ENCODE measurements at regions not wholly inside any gene's neighbourhood (a gene's known extent, or its start where the extent isn't known, plus 50 kb on each side); places are given as distances from the start of the nearest gene placed in this dataset.

DNA sequence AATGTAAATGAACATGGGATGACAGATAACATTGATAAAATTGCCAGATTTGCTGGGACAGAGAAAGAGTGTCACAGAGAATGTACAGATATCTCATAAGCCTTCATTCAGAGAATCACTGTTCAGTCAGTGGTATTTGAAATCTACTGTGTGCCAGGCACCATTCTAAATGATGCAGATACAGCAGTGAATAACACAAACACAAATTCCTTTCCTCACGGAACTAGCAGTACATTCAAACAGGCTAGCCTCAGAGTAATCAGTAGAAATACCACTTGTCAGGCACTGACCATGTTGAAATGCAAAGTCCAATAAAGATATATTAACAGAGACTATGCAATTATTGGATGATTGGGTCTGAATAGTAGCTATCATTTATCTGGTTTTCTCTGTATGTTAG is 211.0 kb downstream of the RDH14 start:
- Histone ChIP-seq H3K27ac (no peak overlapping the region), H3K4me3 (no peak overlapping the region), H3K36me3 (no peaks in the 10 kb centered on the region), H3K9ac (ENCODE audit: low read depth in 2 of 2, low read length in 2 of 2) (no peak overlapping the region), H3K27me3 (no peaks in the 10 kb centered on the region), H3K9me3 (no peaks in the 10 kb centered on the region), H3K4me1 (no peaks in the 10 kb centered on the region)
- intact Hi-C loops (cut with DNase I) = no loop called here
- no peak for DNase-seq
- TF ChIP-seq, protein P1, sequence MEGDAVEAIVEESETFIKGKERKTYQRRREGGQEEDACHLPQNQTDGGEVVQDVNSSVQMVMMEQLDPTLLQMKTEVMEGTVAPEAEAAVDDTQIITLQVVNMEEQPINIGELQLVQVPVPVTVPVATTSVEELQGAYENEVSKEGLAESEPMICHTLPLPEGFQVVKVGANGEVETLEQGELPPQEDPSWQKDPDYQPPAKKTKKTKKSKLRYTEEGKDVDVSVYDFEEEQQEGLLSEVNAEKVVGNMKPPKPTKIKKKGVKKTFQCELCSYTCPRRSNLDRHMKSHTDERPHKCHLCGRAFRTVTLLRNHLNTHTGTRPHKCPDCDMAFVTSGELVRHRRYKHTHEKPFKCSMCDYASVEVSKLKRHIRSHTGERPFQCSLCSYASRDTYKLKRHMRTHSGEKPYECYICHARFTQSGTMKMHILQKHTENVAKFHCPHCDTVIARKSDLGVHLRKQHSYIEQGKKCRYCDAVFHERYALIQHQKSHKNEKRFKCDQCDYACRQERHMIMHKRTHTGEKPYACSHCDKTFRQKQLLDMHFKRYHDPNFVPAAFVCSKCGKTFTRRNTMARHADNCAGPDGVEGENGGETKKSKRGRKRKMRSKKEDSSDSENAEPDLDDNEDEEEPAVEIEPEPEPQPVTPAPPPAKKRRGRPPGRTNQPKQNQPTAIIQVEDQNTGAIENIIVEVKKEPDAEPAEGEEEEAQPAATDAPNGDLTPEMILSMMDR (IDR thresholded peaks at IDR 0.05) = no peak

DNA sequence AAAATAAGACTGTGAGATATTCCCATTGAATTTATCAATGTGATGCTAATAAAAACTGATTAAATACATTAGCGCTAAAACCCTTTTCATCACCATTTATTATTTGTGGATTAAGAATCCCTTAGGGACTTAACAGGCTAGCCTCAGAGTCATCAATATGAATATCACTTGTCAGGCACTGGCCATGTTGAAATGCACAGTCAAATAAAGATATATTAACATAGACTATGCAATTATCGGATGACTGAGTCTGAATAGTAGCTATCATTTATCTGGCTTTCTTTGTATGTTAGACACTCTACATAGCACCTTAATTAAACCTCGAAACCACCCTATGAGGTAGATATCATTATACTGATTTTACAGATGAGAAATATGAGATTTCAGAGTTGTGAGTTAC is 213.6 kb downstream of the RDH14 start:
- intact Hi-C loops (cut with DNase I) = no loop called here
- no peaks in the 10 kb centered on the region for H3K9me3 ChIP-seq

DNA sequence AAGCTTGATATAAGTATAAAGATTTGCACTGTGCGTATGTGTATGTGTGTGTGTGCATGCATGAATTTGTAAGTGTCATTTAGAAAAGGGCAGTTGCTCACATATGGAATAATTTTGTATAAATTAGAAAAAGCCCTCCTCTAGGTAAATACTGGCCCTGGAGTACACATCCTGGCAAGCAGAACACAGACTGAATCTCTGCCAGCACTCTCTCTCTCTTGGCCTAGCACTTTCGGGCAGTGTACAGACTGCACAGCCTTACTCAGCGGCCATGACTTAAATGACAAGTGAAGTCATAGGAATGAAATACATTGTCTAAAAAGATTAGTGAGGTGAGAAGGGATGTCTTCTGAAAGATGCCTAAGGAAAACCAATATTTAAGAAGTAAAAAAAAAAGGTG is 214.1 kb downstream of the RDH14 start:
- H3K4me3 ChIP-seq = no peak overlapping the region
- TF ChIP-seq, protein P1 (IDR thresholded peaks at IDR 0.05) = no peak
- H3K4me1 ChIP-seq = no peaks in the 10 kb centered on the region
- H3K9me3 ChIP-seq = no peaks in the 10 kb centered on the region
- DNase-seq = no peak
- no peak overlapping the region for H3K9ac ChIP-seq (ENCODE audit: low read depth in 2 of 2, low read length in 2 of 2)
- no peaks in the 10 kb centered on the region for H3K36me3 ChIP-seq
- no peaks in the 10 kb centered on the region for H3K27me3 ChIP-seq
- intact Hi-C loops (cut with DNase I) = no loop called here
- no peak overlapping the region for H3K27ac ChIP-seq

More for the DNA sequence above, 213.6 kb downstream of the RDH14 start:
- no peaks in the 10 kb centered on the region for H3K27me3 ChIP-seq
- DNase-seq = no peak
- TF ChIP-seq, protein P1 (IDR thresholded peaks at IDR 0.05) = no peak
- no peak overlapping the region for H3K9ac ChIP-seq (ENCODE audit: low read depth in 2 of 2, low read length in 2 of 2)
- H3K4me3 ChIP-seq = no peak overlapping the region
- no peaks in the 10 kb centered on the region for H3K36me3 ChIP-seq
- no peak overlapping the region for H3K27ac ChIP-seq
- H3K4me1 ChIP-seq = no peaks in the 10 kb centered on the region

DNA sequence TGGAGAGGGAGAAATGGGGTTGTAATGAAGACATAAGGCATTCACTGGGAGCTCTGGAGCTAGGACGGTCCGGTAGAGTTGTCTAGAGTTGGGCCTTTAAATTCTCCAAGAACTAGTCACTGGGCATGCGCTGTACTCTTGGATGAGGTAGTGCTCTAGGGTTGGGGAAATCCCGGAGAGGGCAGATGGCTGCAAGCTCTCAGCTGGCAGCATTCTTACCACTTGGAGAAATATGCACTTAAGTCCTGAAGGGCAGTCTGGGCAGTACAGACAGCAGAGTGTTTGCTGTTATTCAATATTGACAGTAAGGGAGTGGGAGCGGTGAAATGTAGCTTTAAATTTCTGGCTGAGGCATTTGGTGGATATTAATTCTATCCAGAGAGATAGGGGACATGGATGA is 214.6 kb downstream of the RDH14 start:
- intact Hi-C loops (cut with DNase I) = no loop called here
- Histone ChIP-seq H3K4me3 (no peak overlapping the region), H3K27ac (no peak overlapping the region), H3K27me3 (no peaks in the 10 kb centered on the region), H3K4me1 (no peaks in the 10 kb centered on the region), H3K36me3 (no peaks in the 10 kb centered on the region), H3K9ac (ENCODE audit: low read depth in 2 of 2, low read length in 2 of 2) (no peak overlapping the region), H3K9me3 (no peaks in the 10 kb centered on the region)
- DNase-seq = no peak
- TF ChIP-seq, protein P1 (IDR thresholded peaks at IDR 0.05) = no peak

DNA sequence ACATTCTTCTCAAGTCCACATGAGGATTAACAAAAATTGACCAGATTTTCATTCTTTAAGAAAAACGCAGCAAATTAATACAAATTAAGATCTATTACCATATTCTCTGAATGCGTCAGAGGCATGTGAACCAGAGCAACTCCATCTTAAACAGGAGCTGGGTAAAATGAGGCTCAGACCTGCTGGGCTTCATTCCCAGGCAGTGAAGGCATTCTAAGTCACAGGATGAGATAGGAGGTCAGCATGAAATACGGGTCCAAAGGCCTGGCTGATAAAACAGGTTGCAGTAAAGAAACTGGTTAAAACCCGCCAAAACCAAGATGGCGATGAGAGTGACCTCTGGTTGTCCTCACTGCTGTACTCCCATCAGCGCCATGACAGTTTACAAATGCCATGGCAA is 217.6 kb downstream of the RDH14 start:
- no peak overlapping the region for H3K4me3 ChIP-seq
- no peak overlapping the region for H3K9ac ChIP-seq (ENCODE audit: low read depth in 2 of 2, low read length in 2 of 2)
- H3K36me3 ChIP-seq = no peaks in the 10 kb centered on the region
- no peak for DNase-seq
- intact Hi-C loops (cut with DNase I) = no loop called here
- no peaks in the 10 kb centered on the region for H3K27me3 ChIP-seq
- TF ChIP-seq, protein P1 (IDR thresholded peaks at IDR 0.05) = no peak
- no peaks in the 10 kb centered on the region for H3K4me1 ChIP-seq
- H3K27ac ChIP-seq = no peak overlapping the region
- H3K9me3 ChIP-seq = no peaks in the 10 kb centered on the region

DNA sequence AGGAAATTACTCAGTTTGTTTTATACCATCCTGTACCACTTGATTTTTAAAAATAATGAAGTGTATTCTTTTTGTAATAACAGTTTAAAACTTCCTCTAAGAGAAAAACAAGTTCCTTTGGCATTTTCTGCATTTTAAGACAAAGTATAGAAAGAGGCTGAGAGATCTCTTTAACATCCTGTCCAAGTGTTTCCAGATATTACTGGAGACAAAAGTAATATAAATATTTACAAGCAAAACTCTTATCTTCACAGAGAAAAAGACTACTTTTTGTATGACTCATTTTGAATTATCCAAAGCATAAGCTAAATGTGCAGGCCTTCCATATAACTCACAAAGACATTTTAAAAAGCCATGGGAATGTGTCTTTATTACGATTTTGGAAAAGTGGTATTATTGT is 221.1 kb downstream of the RDH14 start:
- Histone ChIP-seq H3K4me1 (no peaks in the 10 kb centered on the region), H3K9ac (ENCODE audit: low read depth in 2 of 2, low read length in 2 of 2) (no peak overlapping the region), H3K9me3 (no peaks in the 10 kb centered on the region), H3K36me3 (no peaks in the 10 kb centered on the region), H3K27ac (no peak overlapping the region), H3K4me3 (no peak overlapping the region), H3K27me3 (no peaks in the 10 kb centered on the region)
- intact Hi-C loops (cut with DNase I) = no loop called here
- TF ChIP-seq, protein P1 (IDR thresholded peaks at IDR 0.05) = no peak
- no peak for DNase-seq

All from colonic mucosa (tissue), 4 donors.